A549 (cell line): ENCODE measurements at regions not wholly inside any gene's neighbourhood (a gene's known extent, or its start where the extent isn't known, plus 50 kb on each side); places are given as distances from the start of the nearest gene placed in this dataset.
A peak's percentile ranks its signal among the peaks of the same experiment; 100 is the strongest.

ENCODE experiments used
- ATAC-seq, 2 experiments: fragments of 200-7000 bp in 1 of 2; fragments of >200 bp in 1 of 2; cut with Nextera tagmentation in 1 of 2; cut with Tn5 transposase in 1 of 2; 3 replicates each; pipeline versions ENCODE4 v1.8.0 to v1.9.1; 2018 to 2020; ENCODE audit warnings: mild to moderate bottlenecking in 1 of 2, moderate library complexity in 1 of 2
- CTCF ChIA-PET: fragments of 300-600 bp; sonication (Branson Sonifier 250); formaldehyde crosslinking; extraction: SDS; loops from one replicate; lab custom pipeline; 2021; ENCODE audit warnings: antibody characterized with exemption, inconsistent platforms; lab: Yijun Ruan, JAX
- POLR2A ChIA-PET: fragments of 350-600 bp; formaldehyde crosslinking; extraction: SDS; loops from one replicate; lab custom pipeline; 2021; ENCODE audit warnings: antibody characterized with exemption, inconsistent platforms; lab: Yijun Ruan, JAX
- DNase-seq, 2 experiments: peaks; one replicate each; pipeline versions ENCODE4 v3.0.0 to v3.0.0-alpha.2; 2011 to 2016; ENCODE audit warnings: low read depth in 1 of 2, low spot score in 1 of 2
- FAIRE-seq: peaks from 2 replicates; lab custom pipeline; 2011; peaks lifted over from hg19 to GRCh38; lab: Jason Lieb, UNC
- H3K27ac ChIP-seq, 2 experiments: fragments of >200 bp; sonication (Bioruptor Twin); formaldehyde crosslinking; 3 replicates each; pipeline ENCODE4 v1.5.1; 2016 to 2017
- H3K4me1 ChIP-seq: fragments of >200 bp; sonication (Bioruptor Twin); formaldehyde crosslinking; 3 replicates; pipeline ENCODE4 v1.6.1; 2016
- H3K4me2 ChIP-seq: fragments of >200 bp; sonication (Bioruptor Twin); formaldehyde crosslinking; 3 replicates; pipeline ENCODE4 v1.6.1; 2016
- H3K4me3 ChIP-seq: fragments of >200 bp; sonication (Bioruptor Twin); formaldehyde crosslinking; 3 replicates; pipeline ENCODE4 v1.5.1; 2016
- H3K9me3 ChIP-seq: fragments of >200 bp; sonication (Bioruptor Twin); formaldehyde crosslinking; 3 replicates; pipeline ENCODE4 v1.6.1; 2016
- CHD2 ChIP-seq: fragments of 150-350 bp; IDR thresholded peaks from 2 replicates; pipeline ENCODE4 v1.6.1; 2014; ENCODE audit warnings: low read length; ENCODE audit not compliant: partially characterized antibody
- CHD4 ChIP-seq: fragments of 200-600 bp; sonication (generic); IDR thresholded peaks from 2 replicates; pipeline ENCODE4 v1.6.1; 2016; ENCODE audit warnings: antibody characterized with exemption, mild to moderate bottlenecking, borderline replicate concordance
- EP300 ChIP-seq, 2 experiments: fragments of >200 bp; sonication (Bioruptor Twin); formaldehyde crosslinking; IDR thresholded peaks; 2 replicates in 1 of 2; 3 replicates in 1 of 2; pipeline ENCODE4 v1.6.1; 2016 to 2017
- FOSB ChIP-seq: fragments of 250-450 bp; sonication (Bioruptor Pico); IDR thresholded peaks from 2 replicates; pipeline ENCODE4 v1.5.0; 2020; ENCODE audit warnings: mild to moderate bottlenecking, moderate library complexity
- FOXS1 ChIP-seq: fragments of 250-450 bp; sonication (Bioruptor Pico); IDR thresholded peaks from 2 replicates; pipeline ENCODE4 v1.5.0; 2020; ENCODE audit warnings: mild to moderate bottlenecking, moderate library complexity
- GATA3 ChIP-seq: IDR thresholded peaks from 2 replicates; pipeline ENCODE4 v1.6.1; 2012; ENCODE audit warnings: borderline replicate concordance
- HDAC2 ChIP-seq: fragments of 200-600 bp; sonication (generic); IDR thresholded peaks from 2 replicates; pipeline ENCODE4 v1.6.1; 2016
- HEYL ChIP-seq: fragments of 250-450 bp; sonication (Bioruptor Pico); IDR thresholded peaks from 2 replicates; pipeline ENCODE4 v1.8.0; 2021; ENCODE audit warnings: mild to moderate bottlenecking, moderate library complexity
- HOXB13 ChIP-seq: fragments of 250-450 bp; sonication (Bioruptor Pico); IDR thresholded peaks from 2 replicates; pipeline ENCODE4 v1.5.0; 2020; ENCODE audit warnings: low read depth, mild to moderate bottlenecking, moderate library complexity
- JUNB ChIP-seq: fragments of >200 bp; sonication (Bioruptor Twin); formaldehyde crosslinking; IDR thresholded peaks from 2 replicates; pipeline ENCODE4 v1.6.1; 2016
- KDM1A ChIP-seq: fragments of 200-600 bp; sonication (generic); IDR thresholded peaks from 2 replicates; pipeline ENCODE4 v1.6.1; 2016; ENCODE audit warnings: low read depth, mild to moderate bottlenecking
- KDM5A ChIP-seq: fragments of 200-600 bp; sonication (generic); IDR thresholded peaks from 2 replicates; pipeline ENCODE4 v1.6.1; 2016; ENCODE audit warnings: antibody characterized with exemption, mild to moderate bottlenecking
- RAD21 ChIP-seq, 2 experiments: fragments of >200 bp in 1 of 2; sonication (Bioruptor Twin) in 1 of 2; formaldehyde crosslinking in 1 of 2; IDR thresholded peaks in 1 of 2; conservative IDR thresholded peaks in 1 of 2; 2 replicates in 1 of 2; 3 replicates in 1 of 2; pipeline ENCODE4 v1.6.1; 2012 to 2018; ENCODE audit warnings: inconsistent platforms in 1 of 2
- RARB ChIP-seq: fragments of 250-450 bp; sonication (Bioruptor Pico); IDR thresholded peaks from 2 replicates; pipeline ENCODE4 v1.8.0; 2021; ENCODE audit warnings: mild to moderate bottlenecking, moderate library complexity
- RFX5 ChIP-seq: fragments of 450-650 bp; IDR thresholded peaks from 2 replicates; pipeline ENCODE4 v1.7.1; 2014; ENCODE audit warnings: antibody characterized with exemption, mild to moderate bottlenecking, moderate library complexity
- RNF2 ChIP-seq: fragments of 200-600 bp; sonication (generic); IDR thresholded peaks from 2 replicates; pipeline ENCODE4 v1.6.1; 2016; ENCODE audit warnings: low read depth, mild to moderate bottlenecking, antibody characterized with exemption, moderate library complexity, borderline replicate concordance
- SMC3 ChIP-seq: fragments of >200 bp; sonication (Bioruptor Twin); formaldehyde crosslinking; IDR thresholded peaks from 3 replicates; pipeline ENCODE4 v1.6.1; 2018; ENCODE audit warnings: inconsistent platforms
- TP53 ChIP-seq: fragments of 250-450 bp; sonication (Bioruptor Pico); IDR thresholded peaks from 2 replicates; pipeline ENCODE4 v1.5.0; 2021; ENCODE audit warnings: mild to moderate bottlenecking, moderate library complexity
- ZC3H11A ChIP-seq: fragments of 450-650 bp; IDR thresholded peaks from 2 replicates; pipeline ENCODE4 v1.6.1; 2014; ENCODE audit warnings: antibody characterized with exemption, mild to moderate bottlenecking
- WGBS: methylation state at CpG from one replicate; pipeline ENCODE4 v1.1.6; 2017; ENCODE audit errors: missing lambda C conversion rate; 5-methylcytosine and 5-hydroxymethylcytosine counted together
- TF ChIP-seq, protein P1 (sequence below): fragments of 250-450 bp; sonication (Bioruptor Pico); IDR thresholded peaks from 2 replicates; pipeline ENCODE4 v1.5.0; 2021; ENCODE audit warnings: mild to moderate bottlenecking, moderate library complexity, borderline replicate concordance
- TF ChIP-seq, protein P2 (sequence below): IDR thresholded peaks from 2 replicates; pipeline ENCODE4 v1.6.1; 2012
- TF ChIP-seq, protein P3 (sequence below): fragments of >200 bp; sonication (Bioruptor Twin); formaldehyde crosslinking; IDR thresholded peaks from 3 replicates; pipeline ENCODE4 v1.6.1; 2016

DNA sequence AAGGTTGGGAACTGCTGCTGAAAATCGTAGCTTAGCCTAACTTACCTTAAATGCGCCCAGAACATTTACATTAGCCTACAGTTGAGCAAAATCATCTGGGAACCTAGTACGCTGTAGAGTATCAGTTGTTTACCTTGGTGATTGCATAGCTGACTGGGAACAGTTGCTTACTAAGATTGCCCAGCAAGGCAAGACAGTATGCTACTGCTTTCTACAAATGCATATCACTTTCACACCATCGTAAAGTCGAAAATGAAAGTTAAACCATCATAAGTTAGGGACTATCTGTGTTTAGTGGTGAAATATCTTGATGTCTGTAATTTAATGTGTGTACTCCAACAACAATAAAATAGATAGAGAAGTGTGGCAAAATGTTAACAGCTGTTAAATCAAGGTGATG, 1670.6 kb upstream of the PCDH20 start:
- Histone ChIP-seq H3K4me3 (no peak overlapping the region), H3K9me3 (no peaks in the 10 kb centered on the region), H3K4me2 (0 out of 3 replicates have a peak overlapping the region, but pooled peaks have one; percentile 4), H3K27ac (no peak overlapping the region), H3K4me1 (no peaks in the 10 kb centered on the region)
- ChIA-PET POLR2A (no interaction called here), CTCF (no interaction called here)
- DNase-seq, result no peak
- TF ChIP-seq KDM1A, result no peak
- TF ChIP-seq HEYL (CRISPR knock-in tag), result no peak
- no peak for TF ChIP-seq RARB
- no peak for TF ChIP-seq RAD21 (conservative IDR thresholded peaks at IDR 0.05 in 1 of 2, IDR thresholded peaks at IDR 0.05 in 1 of 2)
- no peak for FAIRE-seq
- no peak for ATAC-seq
- 36% methylated on average over 5 of the region's 5 CpGs for whole genome bisulfite sequencing

DNA sequence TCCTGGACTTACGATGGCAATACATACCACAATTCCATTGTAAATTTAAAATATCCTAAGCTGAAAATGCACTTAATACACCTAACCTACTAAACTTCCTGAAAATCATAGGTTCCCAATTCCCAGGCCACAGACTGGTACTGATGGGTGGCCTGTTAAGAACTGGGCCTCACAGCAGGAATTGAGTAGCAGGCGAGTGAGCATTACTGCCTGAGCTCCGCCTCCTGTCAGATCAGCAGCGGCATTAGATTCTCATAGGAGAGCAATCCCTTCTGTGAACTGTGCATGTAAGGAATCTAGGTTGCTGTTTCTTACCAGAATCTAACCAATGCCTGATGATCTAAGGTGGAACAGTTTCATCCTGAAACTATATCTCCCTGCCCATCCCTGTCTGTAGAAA, 1670.2 kb upstream of the PCDH20 start:
- ChIA-PET POLR2A (no interaction called here), CTCF (no interaction called here)
- FAIRE-seq (no peak), ATAC-seq (no peak), DNase-seq (no peak)
- no peak overlapping the region for H3K4me3 ChIP-seq
- H3K27ac ChIP-seq, result no peak overlapping the region
- WGBS, result 59% methylated on average over 4 of the region's 4 CpGs
- no peaks in the 10 kb centered on the region for H3K4me1 ChIP-seq
- TF ChIP-seq RFX5 (no peak), HDAC2 (no peak), CHD4 (no peak), HOXB13 (CRISPR knock-in tag) (no peak), EP300 (IDR thresholded peaks at IDR 0.05) (no peak), KDM5A (no peak), CHD2 (no peak)
- TF ChIP-seq, protein P1, sequence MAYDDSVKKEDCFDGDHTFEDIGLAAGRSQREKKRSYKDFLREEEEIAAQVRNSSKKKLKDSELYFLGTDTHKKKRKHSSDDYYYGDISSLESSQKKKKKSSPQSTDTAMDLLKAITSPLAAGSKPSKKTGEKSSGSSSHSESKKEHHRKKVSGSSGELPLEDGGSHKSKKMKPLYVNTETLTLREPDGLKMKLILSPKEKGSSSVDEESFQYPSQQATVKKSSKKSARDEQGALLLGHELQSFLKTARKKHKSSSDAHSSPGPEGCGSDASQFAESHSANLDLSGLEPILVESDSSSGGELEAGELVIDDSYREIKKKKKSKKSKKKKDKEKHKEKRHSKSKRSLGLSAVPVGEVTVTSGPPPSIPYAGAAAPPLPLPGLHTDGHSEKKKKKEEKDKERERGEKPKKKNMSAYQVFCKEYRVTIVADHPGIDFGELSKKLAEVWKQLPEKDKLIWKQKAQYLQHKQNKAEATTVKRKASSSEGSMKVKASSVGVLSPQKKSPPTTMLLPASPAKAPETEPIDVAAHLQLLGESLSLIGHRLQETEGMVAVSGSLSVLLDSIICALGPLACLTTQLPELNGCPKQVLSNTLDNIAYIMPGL, result no peak
- no peaks in the 10 kb centered on the region for H3K9me3 ChIP-seq
- H3K4me2 ChIP-seq, result 0 out of 3 replicates have a peak overlapping the region, but pooled peaks have one; percentile 4

DNA sequence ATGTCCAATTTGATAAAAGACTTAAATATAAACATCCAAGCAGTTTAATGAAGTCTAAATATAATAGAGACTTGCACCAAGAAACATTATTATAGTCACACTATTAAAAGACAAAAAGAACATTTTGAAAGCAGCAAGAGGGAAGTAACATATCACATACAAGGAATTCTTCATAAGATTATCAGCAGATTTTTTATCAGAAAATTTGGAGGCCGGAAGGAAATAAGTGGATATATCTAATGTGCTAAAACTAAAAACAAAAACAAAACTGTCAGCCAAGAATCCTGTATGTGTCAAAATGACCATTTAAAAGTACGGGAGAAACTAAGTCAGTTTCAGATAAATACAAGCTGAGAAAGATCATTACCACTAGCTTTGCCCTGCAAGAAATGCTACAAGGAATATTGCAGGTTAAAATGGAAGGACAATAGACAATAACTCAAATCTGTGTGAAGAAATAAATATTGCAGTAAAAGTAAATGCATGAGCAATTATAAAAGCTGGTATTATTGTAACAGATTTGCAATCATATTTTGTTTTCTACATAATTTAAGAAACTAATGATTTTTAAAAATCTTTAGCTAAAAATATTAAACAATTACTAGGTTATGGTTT, 1665.9 kb upstream of the PCDH20 start:
- no peak for FAIRE-seq
- CTCF ChIA-PET, result no interaction called here
- POLR2A ChIA-PET, result no interaction called here

DNA sequence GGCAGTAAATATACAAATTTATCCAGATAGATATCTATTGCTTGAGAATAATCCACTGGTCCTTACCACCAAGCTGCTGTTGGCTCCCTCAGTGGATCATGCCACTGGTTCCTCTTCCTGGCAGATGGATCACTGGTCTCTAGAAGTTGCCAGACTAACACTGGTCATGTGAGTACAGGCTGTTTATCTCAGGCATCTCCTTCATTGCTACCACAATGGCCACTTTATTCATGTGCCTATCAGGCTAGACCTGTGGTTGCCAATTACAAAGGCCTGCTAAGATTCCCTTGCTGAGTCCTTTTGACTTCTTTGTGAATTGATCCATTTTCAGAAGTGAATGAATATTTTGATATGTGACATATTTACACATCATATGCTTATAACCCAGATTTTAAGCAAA, 1659.5 kb upstream of the PCDH20 start:
- FAIRE-seq (no peak), ATAC-seq (no peak), DNase-seq (no peak)
- H3K27ac ChIP-seq, result no peak overlapping the region
- H3K4me1 ChIP-seq, result no peaks in the 10 kb centered on the region
- TF ChIP-seq FOSB (no peak), RNF2 (no peak), KDM1A (no peak), RAD21 (conservative IDR thresholded peaks at IDR 0.05 in 1 of 2, IDR thresholded peaks at IDR 0.05 in 1 of 2) (no peak), HOXB13 (CRISPR knock-in tag) (no peak), GATA3 (no peak), ZC3H11A (no peak)
- TF ChIP-seq, protein P2, sequence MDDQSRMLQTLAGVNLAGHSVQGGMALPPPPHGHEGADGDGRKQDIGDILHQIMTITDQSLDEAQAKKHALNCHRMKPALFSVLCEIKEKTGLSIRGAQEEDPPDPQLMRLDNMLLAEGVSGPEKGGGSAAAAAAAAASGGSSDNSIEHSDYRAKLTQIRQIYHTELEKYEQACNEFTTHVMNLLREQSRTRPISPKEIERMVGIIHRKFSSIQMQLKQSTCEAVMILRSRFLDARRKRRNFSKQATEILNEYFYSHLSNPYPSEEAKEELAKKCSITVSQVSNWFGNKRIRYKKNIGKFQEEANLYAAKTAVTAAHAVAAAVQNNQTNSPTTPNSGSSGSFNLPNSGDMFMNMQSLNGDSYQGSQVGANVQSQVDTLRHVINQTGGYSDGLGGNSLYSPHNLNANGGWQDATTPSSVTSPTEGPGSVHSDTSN, result no peak
- no peak overlapping the region for H3K4me2 ChIP-seq
- ChIA-PET CTCF (no interaction called here), POLR2A (no interaction called here)
- no peaks in the 10 kb centered on the region for H3K9me3 ChIP-seq
- no peak overlapping the region for H3K4me3 ChIP-seq

More for the DNA sequence above, 1665.9 kb upstream of the PCDH20 start:
- no peak for TF ChIP-seq TP53 (CRISPR knock-in tag)
- no peak for TF ChIP-seq ZC3H11A
- TF ChIP-seq RARB, result no peak
- TF ChIP-seq HDAC2, result no peak
- no peak for TF ChIP-seq GATA3
- TF ChIP-seq SMC3, result no peak
- no peak for TF ChIP-seq FOXS1 (CRISPR knock-in tag)
- no peak for TF ChIP-seq HEYL (CRISPR knock-in tag)
- TF ChIP-seq JUNB, result no peak
- TF ChIP-seq, protein P3, sequence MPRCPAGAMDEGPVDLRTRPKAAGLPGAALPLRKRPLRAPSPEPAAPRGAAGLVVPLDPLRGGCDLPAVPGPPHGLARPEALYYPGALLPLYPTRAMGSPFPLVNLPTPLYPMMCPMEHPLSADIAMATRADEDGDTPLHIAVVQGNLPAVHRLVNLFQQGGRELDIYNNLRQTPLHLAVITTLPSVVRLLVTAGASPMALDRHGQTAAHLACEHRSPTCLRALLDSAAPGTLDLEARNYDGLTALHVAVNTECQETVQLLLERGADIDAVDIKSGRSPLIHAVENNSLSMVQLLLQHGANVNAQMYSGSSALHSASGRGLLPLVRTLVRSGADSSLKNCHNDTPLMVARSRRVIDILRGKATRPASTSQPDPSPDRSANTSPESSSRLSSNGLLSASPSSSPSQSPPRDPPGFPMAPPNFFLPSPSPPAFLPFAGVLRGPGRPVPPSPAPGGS, result no peak
- Histone ChIP-seq H3K4me3 (no peak overlapping the region), H3K4me1 (no peaks in the 10 kb centered on the region), H3K4me2 (no peak overlapping the region), H3K27ac (no peak overlapping the region), H3K9me3 (no peaks in the 10 kb centered on the region)
- ATAC-seq (no peak), DNase-seq (no peak)
- 58% methylated on average over 2 of the region's 2 CpGs for WGBS
